ENCODE measurements at regions not wholly inside any gene's neighbourhood (a gene's known extent, or its start where the extent isn't known, plus 50 kb on each side); places are given as distances from the start of the nearest gene placed in this dataset.

GRCh38 chr12:123089140-123089539, 61.8 kb downstream of the PITPNM2 start:
- no peak for TF ChIP-seq FOXA1 (IDR thresholded peaks at IDR 0.05)
- TF ChIP-seq PKNOX1 (IDR thresholded peaks at IDR 0.05), result no peak
- no peak for TF ChIP-seq NFRKB (IDR thresholded peaks at IDR 0.05)
- no peak for TF ChIP-seq FOXK2 (IDR thresholded peaks at IDR 0.05)
- no peak for TF ChIP-seq ARNT (IDR thresholded peaks at IDR 0.05)
- no peak for TF ChIP-seq BHLHE40 (IDR thresholded peaks at IDR 0.05; ENCODE audit: borderline replicate concordance)
- no peak for TF ChIP-seq LEF1 (IDR thresholded peaks at IDR 0.05; ENCODE audit: borderline replicate concordance)

Data from HEK293T (cell line).